Activated T-cell treated with anti-CD3 and anti-CD28 coated beads for 1 hour (primary cell): ENCODE measurements at regions not wholly inside any gene's neighbourhood (a gene's known extent, or its start where the extent isn't known, plus 50 kb on each side); places are given as distances from the start of the nearest gene placed in this dataset.

Experiments
- DNase-seq: peaks from one replicate; pipeline ENCODE4 v3.0.0-alpha.2; 2020; ENCODE audit warnings: low read depth

- DNase-seq, result no peak
Measured at GRCh38 chr11:116148056-116148455, 624.7 kb downstream of the BUD13 start.

GRCh38 chr11:116145187-116145865 is 627.5 kb downstream of the BUD13 start:
- DNase-seq, result no peak

- DNase-seq, result no peak
Measured at GRCh38 chr11:116144387-116144958, 628.3 kb downstream of the BUD13 start.

GRCh38 chr11:116138280-116138679 is 634.1 kb upstream of the CADM1 start:
- DNase-seq, result no peak

- DNase-seq, result no peak
Measured at GRCh38 chr11:116137753-116138152, 633.5 kb upstream of the CADM1 start.

- DNase-seq, result no peak
Measured at GRCh38 chr11:116136987-116137674, 632.9 kb upstream of the CADM1 start.

- no peak for DNase-seq
Measured at GRCh38 chr11:116135891-116136290, 631.7 kb upstream of the CADM1 start.

GRCh38 chr11:116134450-116134849 is 630.2 kb upstream of the CADM1 start:
- no peak for DNase-seq

GRCh38 chr11:116132273-116132978 is 628.2 kb upstream of the CADM1 start:
- no peak for DNase-seq

- no peak for DNase-seq
Measured at GRCh38 chr11:116130122-116130521, 625.9 kb upstream of the CADM1 start.

- DNase-seq, result no peak
Measured at GRCh38 chr11:116129456-116129855, 625.2 kb upstream of the CADM1 start.

GRCh38 chr11:116126562-116126961 is 622.3 kb upstream of the CADM1 start:
- DNase-seq, result no peak

GRCh38 chr11:116124922-116125714 is 620.9 kb upstream of the CADM1 start:
- no peak for DNase-seq

- DNase-seq, result no peak
Measured at GRCh38 chr11:116123739-116124138, 619.5 kb upstream of the CADM1 start.

- no peak for DNase-seq
Measured at GRCh38 chr11:116122697-116123472, 618.7 kb upstream of the CADM1 start.

- DNase-seq, result no peak
Measured at GRCh38 chr11:116119158-116119557, 614.9 kb upstream of the CADM1 start.

GRCh38 chr11:116118138-116118470 is 613.9 kb upstream of the CADM1 start:
- DNase-seq, result no peak

GRCh38 chr11:116117331-116118137 is 613.3 kb upstream of the CADM1 start:
- no peak for DNase-seq

GRCh38 chr11:116115801-116116200 is 611.6 kb upstream of the CADM1 start:
- DNase-seq, result no peak

- no peak for DNase-seq
Measured at GRCh38 chr11:116114198-116114651, 610.0 kb upstream of the CADM1 start.
